GM23338 (cell line): ENCODE measurements at regions not wholly inside any gene's neighbourhood (a gene's known extent, or its start where the extent isn't known, plus 50 kb on each side); places are given as distances from the start of the nearest gene placed in this dataset.

Experiments
- ATAC-seq: fragments of 200-7000 bp; cut with Tn5 transposase; 3 replicates; pipeline ENCODE4 v1.9.1; 2020
- DNase-seq: peaks from one replicate; pipeline ENCODE4 v3.0.0-alpha.2; 2015; ENCODE audit warnings: low spot score
- H2AFZ ChIP-seq: fragments of 200-600 bp; sonication (generic); 2 replicates; pipeline ENCODE4 v1.8.0; 2016; ENCODE audit warnings: antibody characterized with exemption, mild to moderate bottlenecking, moderate library complexity
- H3F3A ChIP-seq: fragments of 200-600 bp; sonication (generic); replicated peaks from 2 replicates; pipeline ENCODE4 v1.8.0; 2017; ENCODE audit warnings: antibody characterized with exemption, mixed run types, low read depth
- H3K27ac ChIP-seq: fragments of 200-600 bp; sonication (generic); 2 replicates; pipeline ENCODE4 v1.6.1; 2016; ENCODE audit warnings: low read depth
- H3K27me3 ChIP-seq: fragments of 200-600 bp; sonication (generic); 2 replicates; pipeline ENCODE4 v1.8.0; 2016; ENCODE audit warnings: mild to moderate bottlenecking, mixed run types, moderate library complexity; ENCODE audit not compliant: insufficient read depth
- H3K36me3 ChIP-seq: fragments of 200-600 bp; sonication (generic); 2 replicates; pipeline ENCODE4 v1.8.0; 2016; ENCODE audit warnings: mild to moderate bottlenecking; ENCODE audit not compliant: insufficient read depth
- H3K4me1 ChIP-seq: fragments of 200-600 bp; sonication (generic); 2 replicates; pipeline ENCODE4 v1.8.0; 2016; ENCODE audit warnings: mild to moderate bottlenecking, moderate library complexity; ENCODE audit not compliant: insufficient read depth
- H3K4me2 ChIP-seq: fragments of 200-600 bp; sonication (generic); 2 replicates; pipeline ENCODE4 v1.7.1; 2017; ENCODE audit warnings: mixed run types
- H3K4me3 ChIP-seq: fragments of 200-600 bp; sonication (generic); 2 replicates; pipeline ENCODE4 v1.6.1; 2016; ENCODE audit warnings: mixed run types
- H3K79me2 ChIP-seq: fragments of 200-600 bp; sonication (generic); replicated peaks from 2 replicates; pipeline ENCODE4 v1.8.0; 2017; ENCODE audit warnings: mild to moderate bottlenecking; ENCODE audit not compliant: insufficient read depth
- H3K9me2 ChIP-seq: fragments of 200-600 bp; sonication (generic); 2 replicates; pipeline ENCODE4 v1.8.0; 2017; ENCODE audit not compliant: insufficient read depth
- H4K20me1 ChIP-seq: fragments of 200-600 bp; sonication (generic); replicated peaks from 2 replicates; pipeline ENCODE4 v1.8.0; 2017; ENCODE audit warnings: mild to moderate bottlenecking; ENCODE audit not compliant: insufficient read depth
- H3K27ac Mint-ChIP-seq: 2 replicates; pipeline ENCODE4 v1.8.0; 2020; ENCODE audit warnings: inconsistent platforms, mild to moderate bottlenecking, moderate library complexity, mixed read lengths
- H3K27me3 Mint-ChIP-seq: 3 replicates; pipeline ENCODE4 v1.8.0; 2022; ENCODE audit warnings: low read depth, mild to moderate bottlenecking, moderate library complexity, mixed read lengths, inconsistent platforms; ENCODE audit not compliant: insufficient read depth, poor library complexity
- H3K36me3 Mint-ChIP-seq: 3 replicates; pipeline ENCODE4 v1.8.0; 2021; ENCODE audit warnings: low read depth, mild to moderate bottlenecking, inconsistent platforms, moderate library complexity, mixed read lengths
- H3K4me1 Mint-ChIP-seq: 3 replicates; pipeline ENCODE4 v1.8.0; 2020; ENCODE audit warnings: mild to moderate bottlenecking, inconsistent platforms, mixed read lengths
- H3K4me3 Mint-ChIP-seq: 3 replicates; pipeline ENCODE4 v1.8.0; 2021; ENCODE audit warnings: moderate library complexity, mild to moderate bottlenecking, inconsistent platforms, mixed read lengths
- H3K9me3 Mint-ChIP-seq: 3 replicates; pipeline ENCODE4 v1.8.0; 2020; ENCODE audit warnings: moderate library complexity, mild to moderate bottlenecking, inconsistent platforms, mixed read lengths
- CREB1 ChIP-seq: fragments of 250-450 bp; sonication (Bioruptor Pico); IDR thresholded peaks from 2 replicates; pipeline ENCODE4 v1.5.0; 2020; ENCODE audit warnings: low read depth, mild to moderate bottlenecking, moderate library complexity
- JUNB ChIP-seq: IDR thresholded peaks from one replicate; pipeline ENCODE4 v1.6.1; 2016; ENCODE audit warnings: antibody characterized with exemption; ENCODE audit not compliant: unreplicated experiment
- STAT1 ChIP-seq: IDR thresholded peaks from one replicate; pipeline ENCODE4 v1.6.1; 2016; ENCODE audit warnings: antibody characterized with exemption; ENCODE audit not compliant: unreplicated experiment
- ZNF114 ChIP-seq: fragments of 250-450 bp; sonication (Bioruptor Pico); IDR thresholded peaks from 2 replicates; pipeline ENCODE4 v1.5.0; 2020; ENCODE audit warnings: mild to moderate bottlenecking, moderate library complexity
- TF ChIP-seq, protein P1 (sequence below): fragments of 250-450 bp; sonication (Bioruptor Pico); IDR thresholded peaks from 2 replicates; pipeline ENCODE4 v1.5.0; 2020; ENCODE audit warnings: mild to moderate bottlenecking, moderate library complexity
- TF ChIP-seq, protein P2 (sequence below): IDR thresholded peaks from 2 replicates; pipeline ENCODE4 v1.6.1; 2016; ENCODE audit warnings: antibody characterized with exemption

DNA sequence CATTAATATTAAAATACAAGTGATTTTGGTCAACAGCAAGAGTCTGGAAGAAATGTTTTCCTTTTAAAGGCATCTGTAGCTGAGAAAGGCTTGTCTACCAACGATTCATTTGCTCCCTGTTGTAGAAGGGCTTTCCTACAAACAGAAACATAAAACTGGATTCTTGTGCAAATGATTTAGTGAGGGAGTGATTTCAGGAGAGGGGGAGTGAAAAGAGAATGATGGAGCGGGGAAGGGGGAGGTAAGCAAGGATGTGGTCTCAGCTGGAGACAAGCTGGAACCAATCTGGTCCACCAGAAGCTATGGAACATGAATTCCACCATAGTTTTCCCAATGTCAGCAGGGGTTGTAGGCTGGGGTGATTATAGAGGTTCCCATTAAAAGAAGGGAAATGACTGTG is 196.3 kb downstream of the FBXO4 start (continued):
- TF ChIP-seq, protein P1, sequence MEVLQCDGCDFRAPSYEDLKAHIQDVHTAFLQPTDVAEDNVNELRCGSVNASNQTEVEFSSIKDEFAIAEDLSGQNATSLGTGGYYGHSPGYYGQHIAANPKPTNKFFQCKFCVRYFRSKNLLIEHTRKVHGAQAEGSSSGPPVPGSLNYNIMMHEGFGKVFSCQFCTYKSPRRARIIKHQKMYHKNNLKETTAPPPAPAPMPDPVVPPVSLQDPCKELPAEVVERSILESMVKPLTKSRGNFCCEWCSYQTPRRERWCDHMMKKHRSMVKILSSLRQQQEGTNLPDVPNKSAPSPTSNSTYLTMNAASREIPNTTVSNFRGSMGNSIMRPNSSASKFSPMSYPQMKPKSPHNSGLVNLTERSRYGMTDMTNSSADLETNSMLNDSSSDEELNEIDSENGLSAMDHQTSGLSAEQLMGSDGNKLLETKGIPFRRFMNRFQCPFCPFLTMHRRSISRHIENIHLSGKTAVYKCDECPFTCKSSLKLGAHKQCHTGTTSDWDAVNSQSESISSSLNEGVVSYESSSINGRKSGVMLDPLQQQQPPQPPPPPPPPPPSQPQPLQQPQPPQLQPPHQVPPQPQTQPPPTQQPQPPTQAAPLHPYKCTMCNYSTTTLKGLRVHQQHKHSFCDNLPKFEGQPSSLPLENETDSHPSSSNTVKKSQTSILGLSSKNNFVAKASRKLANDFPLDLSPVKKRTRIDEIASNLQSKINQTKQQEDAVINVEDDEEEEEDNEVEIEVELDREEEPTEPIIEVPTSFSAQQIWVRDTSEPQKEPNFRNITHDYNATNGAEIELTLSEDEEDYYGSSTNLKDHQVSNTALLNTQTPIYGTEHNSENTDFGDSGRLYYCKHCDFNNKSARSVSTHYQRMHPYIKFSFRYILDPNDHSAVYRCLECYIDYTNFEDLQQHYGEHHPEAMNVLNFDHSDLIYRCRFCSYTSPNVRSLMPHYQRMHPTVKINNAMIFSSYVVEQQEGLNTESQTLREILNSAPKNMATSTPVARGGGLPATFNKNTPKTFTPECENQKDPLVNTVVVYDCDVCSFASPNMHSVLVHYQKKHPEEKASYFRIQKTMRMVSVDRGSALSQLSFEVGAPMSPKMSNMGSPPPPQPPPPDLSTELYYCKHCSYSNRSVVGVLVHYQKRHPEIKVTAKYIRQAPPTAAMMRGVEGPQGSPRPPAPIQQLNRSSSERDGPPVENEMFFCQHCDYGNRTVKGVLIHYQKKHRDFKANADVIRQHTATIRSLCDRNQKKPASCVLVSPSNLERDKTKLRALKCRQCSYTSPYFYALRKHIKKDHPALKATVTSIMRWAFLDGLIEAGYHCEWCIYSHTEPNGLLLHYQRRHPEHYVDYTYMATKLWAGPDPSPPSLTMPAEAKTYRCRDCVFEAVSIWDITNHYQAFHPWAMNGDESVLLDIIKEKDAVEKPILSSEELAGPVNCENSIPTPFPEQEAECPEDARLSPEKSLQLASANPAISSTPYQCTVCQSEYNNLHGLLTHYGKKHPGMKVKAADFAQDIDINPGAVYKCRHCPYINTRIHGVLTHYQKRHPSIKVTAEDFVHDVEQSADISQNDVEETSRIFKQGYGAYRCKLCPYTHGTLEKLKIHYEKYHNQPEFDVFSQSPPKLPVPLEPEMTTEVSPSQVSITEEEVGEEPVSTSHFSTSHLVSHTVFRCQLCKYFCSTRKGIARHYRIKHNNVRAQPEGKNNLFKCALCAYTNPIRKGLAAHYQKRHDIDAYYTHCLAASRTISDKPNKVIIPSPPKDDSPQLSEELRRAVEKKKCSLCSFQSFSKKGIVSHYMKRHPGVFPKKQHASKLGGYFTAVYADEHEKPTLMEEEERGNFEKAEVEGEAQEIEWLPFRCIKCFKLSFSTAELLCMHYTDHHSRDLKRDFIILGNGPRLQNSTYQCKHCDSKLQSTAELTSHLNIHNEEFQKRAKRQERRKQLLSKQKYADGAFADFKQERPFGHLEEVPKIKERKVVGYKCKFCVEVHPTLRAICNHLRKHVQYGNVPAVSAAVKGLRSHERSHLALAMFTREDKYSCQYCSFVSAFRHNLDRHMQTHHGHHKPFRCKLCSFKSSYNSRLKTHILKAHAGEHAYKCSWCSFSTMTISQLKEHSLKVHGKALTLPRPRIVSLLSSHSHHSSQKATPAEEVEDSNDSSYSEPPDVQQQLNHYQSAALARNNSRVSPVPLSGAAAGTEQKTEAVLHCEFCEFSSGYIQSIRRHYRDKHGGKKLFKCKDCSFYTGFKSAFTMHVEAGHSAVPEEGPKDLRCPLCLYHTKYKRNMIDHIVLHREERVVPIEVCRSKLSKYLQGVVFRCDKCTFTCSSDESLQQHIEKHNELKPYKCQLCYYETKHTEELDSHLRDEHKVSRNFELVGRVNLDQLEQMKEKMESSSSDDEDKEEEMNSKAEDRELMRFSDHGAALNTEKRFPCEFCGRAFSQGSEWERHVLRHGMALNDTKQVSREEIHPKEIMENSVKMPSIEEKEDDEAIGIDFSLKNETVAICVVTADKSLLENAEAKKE (CRISPR knock-in tag), result no peak
- TF ChIP-seq, protein P2, sequence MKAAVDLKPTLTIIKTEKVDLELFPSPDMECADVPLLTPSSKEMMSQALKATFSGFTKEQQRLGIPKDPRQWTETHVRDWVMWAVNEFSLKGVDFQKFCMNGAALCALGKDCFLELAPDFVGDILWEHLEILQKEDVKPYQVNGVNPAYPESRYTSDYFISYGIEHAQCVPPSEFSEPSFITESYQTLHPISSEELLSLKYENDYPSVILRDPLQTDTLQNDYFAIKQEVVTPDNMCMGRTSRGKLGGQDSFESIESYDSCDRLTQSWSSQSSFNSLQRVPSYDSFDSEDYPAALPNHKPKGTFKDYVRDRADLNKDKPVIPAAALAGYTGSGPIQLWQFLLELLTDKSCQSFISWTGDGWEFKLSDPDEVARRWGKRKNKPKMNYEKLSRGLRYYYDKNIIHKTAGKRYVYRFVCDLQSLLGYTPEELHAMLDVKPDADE, result no peak
- no peak for TF ChIP-seq JUNB
- no peak for TF ChIP-seq CREB1 (CRISPR knock-in tag)

DNA sequence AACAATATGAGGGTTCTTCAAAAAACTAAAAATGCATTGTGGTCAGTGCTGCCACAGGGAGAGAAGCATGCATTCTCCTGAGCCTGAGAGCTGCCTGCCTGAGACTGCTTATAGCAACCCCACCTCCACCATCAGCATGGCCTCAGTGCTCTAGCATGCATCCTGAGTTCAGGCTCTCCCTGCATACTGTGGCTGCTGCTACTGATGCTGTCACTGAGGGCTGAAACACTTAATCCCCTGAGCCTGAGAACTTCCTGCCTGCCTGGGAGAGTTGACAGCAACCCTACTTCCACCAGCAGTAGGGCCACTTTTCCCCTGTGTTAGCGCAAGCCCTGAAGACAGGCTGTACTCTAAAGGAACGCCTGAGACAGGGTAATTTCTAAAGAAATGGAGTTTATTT is 206.0 kb downstream of the FBXO4 start:
- ATAC-seq, result peak; percentile 41; the same call in 2 of the 3 replicates
- Mint-ChIP-seq H3K36me3 (peaks cover under 1% of the 10 kb centered on the region; the same call in 1 of the 3 replicates), H3K9me3 (peaks cover 37% of the 10 kb centered on the region), H3K27ac (no peak overlapping the region), H3K4me1 (no peaks in the 10 kb centered on the region), H3K27me3 (peaks cover 1% of the 10 kb centered on the region), H3K4me3 (no peak overlapping the region)
- Histone ChIP-seq H3K36me3 (no peaks in the 10 kb centered on the region), H4K20me1 (no peaks in the 10 kb centered on the region), H2AFZ (peak overlapping the region; percentile 23; the same call in 1 of the 2 replicates), H3K27ac (no peak overlapping the region), H3K4me3 (no peak overlapping the region), H3K4me2 (no peak overlapping the region), H3K4me1 (no peaks in the 10 kb centered on the region), H3F3A (no peaks in the 10 kb centered on the region), H3K9me2 (peaks cover 14% of the 10 kb centered on the region; the same call in 1 of the 2 replicates), H3K27me3 (no peaks in the 10 kb centered on the region), H3K79me2 (no peaks in the 10 kb centered on the region)
- TF ChIP-seq, protein P2, result no peak
- TF ChIP-seq STAT1 (no peak), ZNF114 (no peak)
- DNase-seq, result no peak
